Heart right ventricle (tissue), 16 donors: ENCODE measurements at regions not wholly inside any gene's neighbourhood (a gene's known extent, or its start where the extent isn't known, plus 50 kb on each side); places are given as distances from the start of the nearest gene placed in this dataset.

Experiments
- ATAC-seq, 8 donors: fragments of 200-7000 bp; cut with Tn5 transposase; one replicate each; pipeline ENCODE4 v1.9.1; 2020; ENCODE audit warnings: mild to moderate bottlenecking in 8 of 8, moderate library complexity in 8 of 8, moderate number of reproducible peaks in 1 of 8
- DNase-seq, 2 donors: peaks; one replicate each; pipeline ENCODE4 v3.0.0-alpha.2; 2020
- H3K27ac ChIP-seq, 10 donors: fragments of 200-600 bp; sonication (generic) in 2 of 10; one replicate each; pipeline versions ENCODE4 v1.5.0 to v1.8.0; 2020 to 2022; ENCODE audit warnings: mild to moderate bottlenecking in 3 of 10
- H3K27me3 ChIP-seq, 7 donors: fragments of 200-600 bp; one replicate each; pipeline ENCODE4 v1.8.0; 2021 to 2022; ENCODE audit warnings: mild to moderate bottlenecking in 2 of 7
- H3K36me3 ChIP-seq, 9 donors: fragments of 200-600 bp; sonication (generic) in 1 of 9; one replicate each; pipeline versions ENCODE4 v1.5.0 to v1.8.0; 2020 to 2022; ENCODE audit warnings: mild to moderate bottlenecking in 2 of 9
- H3K4me1 ChIP-seq, 9 donors: fragments of 200-600 bp; sonication (generic) in 1 of 9; one replicate each; pipeline versions ENCODE4 v1.5.0 to v1.8.0; 2020 to 2022; ENCODE audit warnings: mild to moderate bottlenecking in 4 of 9
- H3K4me3 ChIP-seq, 10 donors: fragments of 200-600 bp; sonication (generic) in 2 of 10; one replicate each; pipeline versions ENCODE4 v1.5.0 to v1.8.0; 2020 to 2022; ENCODE audit warnings: mild to moderate bottlenecking in 7 of 10, moderate library complexity in 2 of 10
- H3K9me3 ChIP-seq, 11 donors: fragments of 200-600 bp in 10 of 11; sonication (generic) in 2 of 11; one replicate each; pipeline versions ENCODE4 v1.5.0 to v1.8.0; 2013 to 2022; ENCODE audit warnings: mild to moderate bottlenecking in 2 of 11, control low read depth in 1 of 11, moderate library complexity in 1 of 11
- WGBS, 2 donors: extraction: QIAGEN DNeasy Blood & Tissue Kit; methylation state at CpG; one replicate each; pipeline ENCODE4 v1.1.7; 2013; ENCODE audit warnings: inconsistent platforms in 1 of 2; 5-methylcytosine and 5-hydroxymethylcytosine counted together
- intact Hi-C, 10 donors: fragments of 100-400 bp; cut with DNase I; formaldehyde crosslinking; loops; one replicate each; pipeline versions ENCODE4 v1.11.1 to v1.14.2; 2022
- TF ChIP-seq, protein P1 (sequence below), 9 donors: fragments of 200-600 bp; sonication (generic) in 2 of 9; IDR thresholded peaks; one replicate each; pipeline versions ENCODE4 v1.5.0 to v1.8.0; 2021 to 2022; ENCODE audit warnings: antibody characterized with exemption in 9 of 9, mild to moderate bottlenecking in 5 of 9, moderate library complexity in 1 of 9
- donor health status: Arrhythmogenic right ventricular cardiomyopathy.
- donor health status: ischemic (EF 13 %, LVEDD 7.1; RV severe dilation, severe dysfunction).
- donor health status: healthy with polysubstance abuse.
- donor health status: DM: no; HTN: yes; CAD: no.
- donor health status: DM: no; HTN: no; CAD: no.
- donor health status: ischemic (EF 25% LVEDD 6.9; RV normal size, moderate dysfunction).
- donor health status: ischemic (EF 25% LVEDD 5.7; RV mildly dilated, moderate dysfunction).
- donor health status: healthy.
- donor health status: DM: yes; HTN: yes; CAD: no.
- donor health status: Ischemic cardiomyopathy.
- donor health status: ischemic (EF 35%, LVEDD 5.7; RV mildly dilated, moderate dysfunction).
- donor health status: nonischemic (EF 11% LVEDD 7.7; RV severe dilation, severe dysfunction).
- donor health status: DM: yes; HTN: yes; CAD: no.
- donor health status: PGD.
- donor health status: ischemic (EF 29% LVEDD 5.4; RV normal size, mild dysfunction).
- donor health status: nonischemic (EF 23%, LVEDD 6.1; RV moderate dilation, normal function).

DNA sequence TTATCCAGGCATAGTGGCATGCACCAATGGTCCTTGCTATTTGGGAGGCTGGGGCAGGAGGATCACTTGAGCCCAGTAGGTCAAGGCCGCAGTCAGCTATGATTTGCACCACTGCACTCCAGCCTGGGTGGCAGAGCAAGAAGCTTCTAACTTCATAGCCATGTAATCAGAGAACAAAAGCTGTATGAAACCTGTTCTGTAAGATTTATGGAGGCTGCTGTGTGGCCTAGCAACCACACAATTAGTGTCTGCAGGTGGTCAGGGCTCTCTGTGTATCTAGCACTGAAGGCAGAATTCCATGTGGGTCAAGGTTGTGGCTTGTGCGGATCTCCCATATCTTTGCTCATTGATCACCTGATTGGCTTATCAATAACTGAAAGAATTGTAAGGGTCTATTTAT lies 221.5 kb upstream of the FOXK1 start:
- intact Hi-C loops = no loop called here
- ATAC-seq (no peak), DNase-seq (no peak)
- Histone ChIP-seq H3K27ac (no peak overlapping the region), H3K9me3 (peaks cover 0 to 7% (median 0%) of the 10 kb centered on the region in 11 donors), H3K4me3 (no peak overlapping the region), H3K36me3 (no peaks in the 10 kb centered on the region), H3K4me1 (peaks cover 0 to 5% (median 0%) of the 10 kb centered on the region in 9 donors), H3K27me3 (peaks cover 0 to 3% (median 0%) of the 10 kb centered on the region in 7 donors)
- TF ChIP-seq, protein P1, sequence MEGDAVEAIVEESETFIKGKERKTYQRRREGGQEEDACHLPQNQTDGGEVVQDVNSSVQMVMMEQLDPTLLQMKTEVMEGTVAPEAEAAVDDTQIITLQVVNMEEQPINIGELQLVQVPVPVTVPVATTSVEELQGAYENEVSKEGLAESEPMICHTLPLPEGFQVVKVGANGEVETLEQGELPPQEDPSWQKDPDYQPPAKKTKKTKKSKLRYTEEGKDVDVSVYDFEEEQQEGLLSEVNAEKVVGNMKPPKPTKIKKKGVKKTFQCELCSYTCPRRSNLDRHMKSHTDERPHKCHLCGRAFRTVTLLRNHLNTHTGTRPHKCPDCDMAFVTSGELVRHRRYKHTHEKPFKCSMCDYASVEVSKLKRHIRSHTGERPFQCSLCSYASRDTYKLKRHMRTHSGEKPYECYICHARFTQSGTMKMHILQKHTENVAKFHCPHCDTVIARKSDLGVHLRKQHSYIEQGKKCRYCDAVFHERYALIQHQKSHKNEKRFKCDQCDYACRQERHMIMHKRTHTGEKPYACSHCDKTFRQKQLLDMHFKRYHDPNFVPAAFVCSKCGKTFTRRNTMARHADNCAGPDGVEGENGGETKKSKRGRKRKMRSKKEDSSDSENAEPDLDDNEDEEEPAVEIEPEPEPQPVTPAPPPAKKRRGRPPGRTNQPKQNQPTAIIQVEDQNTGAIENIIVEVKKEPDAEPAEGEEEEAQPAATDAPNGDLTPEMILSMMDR (IDR thresholded peaks at IDR 0.05) = no peak
- 92 to 93% methylated on average over 2 of the region's 2 CpGs for WGBS, 2 donors

DNA sequence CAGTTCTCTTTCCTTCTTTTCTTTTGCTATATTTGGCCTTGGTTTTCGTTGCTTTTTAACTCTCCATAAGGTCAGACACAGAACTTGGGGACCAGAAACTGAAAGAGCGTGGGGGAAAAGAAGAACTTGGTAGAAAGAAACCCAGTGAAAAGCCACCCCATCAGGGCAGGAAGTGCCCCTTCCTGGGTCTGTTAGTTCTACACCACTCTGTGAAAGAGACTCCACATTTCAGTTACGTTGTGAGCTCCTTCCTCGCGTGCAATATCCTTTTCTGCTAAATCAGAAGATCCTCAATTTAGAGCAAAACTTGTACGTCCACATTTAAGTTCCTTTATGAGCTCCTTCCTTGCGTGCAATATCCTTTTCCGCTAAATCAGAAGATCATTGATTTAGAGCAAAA lies 220.6 kb upstream of the FOXK1 start:
- Histone ChIP-seq H3K4me3 (no peak overlapping the region), H3K4me1 (peaks cover 0 to 5% (median 0%) of the 10 kb centered on the region in 9 donors), H3K27me3 (peaks cover 0 to 3% (median 0%) of the 10 kb centered on the region in 7 donors), H3K36me3 (no peaks in the 10 kb centered on the region), H3K9me3 (peaks cover 0 to 7% (median 0%) of the 10 kb centered on the region in 11 donors), H3K27ac (no peak overlapping the region)
- ATAC-seq (peak in 1 of 8 donors; percentile 16), DNase-seq (no peak)
- WGBS, 2 donors = 71 to 78% methylated on average over 8 of the region's 8 CpGs
- TF ChIP-seq, protein P1 (IDR thresholded peaks at IDR 0.05) = no peak
- intact Hi-C loops = no loop called here

DNA sequence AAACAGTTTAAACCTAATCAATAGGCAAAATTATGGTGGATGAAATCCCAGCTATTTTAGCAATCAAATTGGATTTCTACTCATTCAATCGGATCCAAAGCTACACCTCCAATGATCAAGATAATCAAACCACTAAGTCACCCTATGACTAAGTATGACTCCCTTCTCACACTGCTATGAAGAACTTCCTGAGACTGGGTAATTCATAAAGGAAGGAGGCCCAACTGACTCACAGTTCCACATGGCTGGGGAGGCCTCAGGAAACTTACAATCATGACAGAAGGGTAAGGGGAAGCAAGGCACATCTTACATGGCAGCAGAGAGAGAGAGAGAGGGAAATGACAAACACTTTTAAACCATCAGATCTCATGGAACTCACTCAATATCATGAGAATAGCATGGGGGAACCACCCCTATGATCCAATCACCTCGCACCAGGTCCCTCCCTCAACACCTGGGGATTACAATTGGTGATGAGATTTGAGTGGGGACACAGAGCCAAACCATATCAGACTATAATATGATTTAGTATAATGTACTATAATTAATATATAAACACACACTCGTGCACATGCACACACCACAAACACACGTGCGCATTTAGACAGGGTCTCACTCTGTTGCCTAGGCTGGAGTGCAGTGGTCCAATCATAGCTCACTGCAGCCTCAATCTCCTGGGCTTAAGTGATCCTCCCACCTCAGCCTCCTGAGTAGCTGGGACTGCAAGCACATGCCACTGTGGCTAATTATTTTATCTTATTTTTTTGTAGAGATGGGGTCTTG lies 213.6 kb upstream of the FOXK1 start:
- 83 to 85% methylated on average over 5 of the region's 5 CpGs for WGBS, 2 donors
- H3K4me3 ChIP-seq = no peak overlapping the region
- H3K36me3 ChIP-seq = no peaks in the 10 kb centered on the region
- H3K9me3 ChIP-seq = peaks cover 0 to 7% (median 0%) of the 10 kb centered on the region in 11 donors
- DNase-seq (no peak), ATAC-seq (no peak)
- H3K4me1 ChIP-seq = no peaks in the 10 kb centered on the region
- intact Hi-C loops = no loop called here
- no peak overlapping the region for H3K27ac ChIP-seq
- peaks cover 0 to 9% (median 0%) of the 10 kb centered on the region in 7 donors for H3K27me3 ChIP-seq
- TF ChIP-seq, protein P1 (IDR thresholded peaks at IDR 0.05) = no peak

DNA sequence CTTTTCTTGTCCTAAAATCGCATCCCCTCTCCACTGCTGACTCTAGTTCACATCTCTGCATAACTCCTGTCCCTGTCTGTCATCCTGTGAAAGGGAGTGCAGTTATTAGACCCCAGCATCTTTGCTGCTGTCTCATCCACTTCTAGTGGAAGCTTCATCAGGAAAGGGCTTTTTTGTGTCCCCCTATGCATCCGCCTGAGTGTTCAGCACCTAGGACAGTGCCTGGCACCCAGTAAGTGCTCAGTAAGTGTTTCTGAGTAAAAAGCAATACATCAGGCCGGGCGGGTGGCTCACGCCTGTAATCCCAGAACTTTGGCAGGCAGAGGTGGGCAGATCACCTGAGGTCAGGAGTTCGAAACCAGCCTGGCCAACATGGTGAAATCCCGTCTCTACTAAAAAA lies 211.8 kb upstream of the FOXK1 start:
- intact Hi-C loops = no loop called here
- Histone ChIP-seq H3K36me3 (no peaks in the 10 kb centered on the region), H3K9me3 (no peaks in the 10 kb centered on the region), H3K4me3 (no peak overlapping the region), H3K4me1 (no peaks in the 10 kb centered on the region), H3K27ac (no peak overlapping the region), H3K27me3 (peaks cover 0 to 9% (median 0%) of the 10 kb centered on the region in 7 donors)
- WGBS, 2 donors = 56 to 65% methylated on average over 7 of the region's 7 CpGs
- DNase-seq (no peak), ATAC-seq (no peak)
- TF ChIP-seq, protein P1 (IDR thresholded peaks at IDR 0.05) = no peak
